HEK293 (cell line): ENCODE measurements at regions not wholly inside any gene's neighbourhood (a gene's known extent, or its start where the extent isn't known, plus 50 kb on each side); places are given as distances from the start of the nearest gene placed in this dataset.

Experiments used
- CTCF ChIA-PET: fragments of 350-600 bp; formaldehyde crosslinking; extraction: SDS; loops from one replicate; lab custom pipeline; 2021; ENCODE audit warnings: antibody characterized with exemption; lab: Yijun Ruan, JAX
- POLR2A ChIA-PET: fragments of 300-600 bp; formaldehyde crosslinking; extraction: SDS; loops from one replicate; lab custom pipeline; 2020; ENCODE audit warnings: antibody characterized with exemption, inconsistent platforms; lab: Yijun Ruan, JAX
- H3K27ac ChIP-seq: fragments of 200-500 bp; sonication (Bioruptor generic); 2 replicates; pipeline ENCODE4 v1.5.1; 2014; ENCODE audit warnings: low read depth, low read length, control low read depth, inconsistent platforms; ENCODE audit errors: extremely low read depth
- H3K36me3 ChIP-seq, 2 experiments: fragments of 200-500 bp in 1 of 2; sonication (Bioruptor generic) in 1 of 2; 1 replicate in 1 of 2; 2 replicates in 1 of 2; pipeline ENCODE4 v1.5.1; 2014 to 2017; ENCODE audit warnings: inconsistent platforms in 2 of 2, low read length in 2 of 2; ENCODE audit not compliant: control insufficient read depth in 2 of 2, insufficient read depth in 1 of 2
- H3K4me1 ChIP-seq: fragments of 200-500 bp; sonication (Bioruptor generic); 2 replicates; pipeline ENCODE4 v1.5.1; 2014; ENCODE audit warnings: mild to moderate bottlenecking, low read length, inconsistent platforms; ENCODE audit not compliant: control insufficient read depth, insufficient read depth
- H3K4me3 ChIP-seq: 2 replicates; pipeline ENCODE4 v1.5.1; 2011; ENCODE audit warnings: low read depth, mild to moderate bottlenecking, control low read depth, low read length, moderate library complexity
- H3K9me3 ChIP-seq: fragments of 200-500 bp; sonication (Bioruptor generic); 2 replicates; pipeline ENCODE4 v1.5.1; 2014; ENCODE audit warnings: low read depth, low read length, inconsistent platforms; ENCODE audit not compliant: control insufficient read depth, insufficient read depth
- AEBP2 ChIP-seq: fragments of 450-650 bp; formaldehyde crosslinking; IDR thresholded peaks from 2 replicates; pipeline ENCODE4 v1.5.1; 2016; ENCODE audit warnings: missing biosample characterization, missing genetic modification characterization, borderline replicate concordance
- BCL11B ChIP-seq: fragments of 450-650 bp; formaldehyde crosslinking; IDR thresholded peaks from 2 replicates; pipeline ENCODE4 v1.5.1; 2016; ENCODE audit warnings: low read depth, missing biosample characterization, missing genetic modification characterization
- ELK4 ChIP-seq: IDR thresholded peaks from 2 replicates; pipeline ENCODE4 v1.6.1; 2011; ENCODE audit warnings: mild to moderate bottlenecking, low read depth, low read length, borderline replicate concordance
- GFI1B ChIP-seq: fragments of 450-650 bp; formaldehyde crosslinking; IDR thresholded peaks from 2 replicates; pipeline ENCODE4 v1.5.1; 2016; ENCODE audit warnings: missing biosample characterization, missing genetic modification characterization
- GLIS2 ChIP-seq: fragments of 450-650 bp; formaldehyde crosslinking; IDR thresholded peaks from 2 replicates; pipeline ENCODE4 v1.5.1; 2016; ENCODE audit warnings: missing biosample characterization, missing genetic modification characterization
- HOXC10 ChIP-seq: sonication (generic); formaldehyde crosslinking; IDR thresholded peaks from 2 replicates; pipeline ENCODE4 v1.8.1; 2023; ENCODE audit warnings: mild to moderate bottlenecking, missing genetic modification reagents
- PBX3 ChIP-seq: sonication (generic); formaldehyde crosslinking; IDR thresholded peaks from 2 replicates; pipeline ENCODE4 v1.8.1; 2022; ENCODE audit warnings: mild to moderate bottlenecking, moderate library complexity, missing genetic modification reagents
- PRDM1 ChIP-seq: fragments of 450-650 bp; formaldehyde crosslinking; IDR thresholded peaks from 2 replicates; pipeline ENCODE4; 2016; ENCODE audit warnings: missing biosample characterization, missing genetic modification characterization
- SCRT2 ChIP-seq: fragments of 450-650 bp; formaldehyde crosslinking; IDR thresholded peaks from 2 replicates; pipeline ENCODE4 v1.5.1; 2016; ENCODE audit warnings: missing biosample characterization, missing genetic modification characterization
- YY2 ChIP-seq: fragments of 450-650 bp; formaldehyde crosslinking; IDR thresholded peaks from 2 replicates; pipeline ENCODE4 v1.5.1; 2016; ENCODE audit warnings: missing biosample characterization, missing genetic modification characterization
- ZBTB6 ChIP-seq: fragments of 450-650 bp; formaldehyde crosslinking; IDR thresholded peaks from 2 replicates; pipeline ENCODE4 v1.5.1; 2017; ENCODE audit warnings: missing biosample characterization, missing genetic modification characterization
- ZIC2 ChIP-seq: fragments of 450-650 bp; formaldehyde crosslinking; IDR thresholded peaks from 2 replicates; pipeline ENCODE4 v1.5.1; 2016; ENCODE audit warnings: missing biosample characterization, missing genetic modification characterization
- ZNF112 ChIP-seq: fragments of 450-650 bp; formaldehyde crosslinking; IDR thresholded peaks from 2 replicates; pipeline ENCODE4 v1.5.0; 2017; ENCODE audit warnings: missing biosample characterization, missing genetic modification characterization
- ZNF138 ChIP-seq: fragments of 450-650 bp; formaldehyde crosslinking; IDR thresholded peaks from 2 replicates; pipeline ENCODE4 v1.5.1; 2016; ENCODE audit warnings: missing biosample characterization, missing genetic modification characterization, borderline replicate concordance
- ZNF16 ChIP-seq: fragments of 450-650 bp; formaldehyde crosslinking; IDR thresholded peaks from 2 replicates; pipeline ENCODE4 v1.5.1; 2016; ENCODE audit warnings: low read depth, missing biosample characterization, missing genetic modification characterization
- ZNF221 ChIP-seq: fragments of 450-650 bp; formaldehyde crosslinking; IDR thresholded peaks from 2 replicates; pipeline ENCODE4 v1.5.1; 2017; ENCODE audit warnings: missing biosample characterization, missing genetic modification characterization, borderline replicate concordance
- ZNF23 ChIP-seq: fragments of 450-650 bp; formaldehyde crosslinking; IDR thresholded peaks from 2 replicates; pipeline ENCODE4 v1.5.1; 2016; ENCODE audit warnings: missing biosample characterization, missing genetic modification characterization, borderline replicate concordance
- ZNF266 ChIP-seq: fragments of 450-650 bp; formaldehyde crosslinking; IDR thresholded peaks from 2 replicates; pipeline ENCODE4 v1.5.1; 2016; ENCODE audit warnings: missing biosample characterization, missing genetic modification characterization, low read depth
- ZNF302 ChIP-seq: fragments of 450-650 bp; formaldehyde crosslinking; IDR thresholded peaks from 2 replicates; pipeline ENCODE4 v1.5.1; 2016; ENCODE audit warnings: missing biosample characterization, missing genetic modification characterization, low read depth
- ZNF324 ChIP-seq: fragments of 450-650 bp; formaldehyde crosslinking; IDR thresholded peaks from 2 replicates; pipeline ENCODE4 v1.5.1; 2016; ENCODE audit warnings: missing biosample characterization, missing genetic modification characterization
- ZNF394 ChIP-seq: fragments of 450-650 bp; formaldehyde crosslinking; IDR thresholded peaks from 2 replicates; pipeline ENCODE4 v1.5.1; 2016; ENCODE audit warnings: missing biosample characterization, missing genetic modification characterization, mild to moderate bottlenecking, moderate library complexity, borderline replicate concordance
- ZNF423 ChIP-seq: fragments of 450-650 bp; formaldehyde crosslinking; IDR thresholded peaks from 2 replicates; pipeline ENCODE4 v1.5.1; 2016; ENCODE audit warnings: missing biosample characterization, missing genetic modification characterization
- ZNF426 ChIP-seq: fragments of 450-650 bp; formaldehyde crosslinking; IDR thresholded peaks from 2 replicates; pipeline ENCODE4 v1.5.1; 2017; ENCODE audit warnings: missing biosample characterization, missing genetic modification characterization, mild to moderate bottlenecking, inconsistent platforms, moderate library complexity
- ZNF488 ChIP-seq: fragments of 450-650 bp; formaldehyde crosslinking; IDR thresholded peaks from 2 replicates; pipeline ENCODE4 v1.5.1; 2016; ENCODE audit warnings: missing biosample characterization, missing genetic modification characterization
- ZNF548 ChIP-seq: fragments of 450-650 bp; formaldehyde crosslinking; IDR thresholded peaks from 2 replicates; pipeline ENCODE4 v1.5.1; 2016; ENCODE audit warnings: missing biosample characterization, missing genetic modification characterization
- ZNF558 ChIP-seq: fragments of 450-650 bp; formaldehyde crosslinking; IDR thresholded peaks from 2 replicates; pipeline ENCODE4 v1.5.1; 2016; ENCODE audit warnings: missing biosample characterization, missing genetic modification characterization
- ZNF571 ChIP-seq: fragments of 450-650 bp; formaldehyde crosslinking; IDR thresholded peaks from 2 replicates; pipeline ENCODE4 v1.5.0; 2017; ENCODE audit warnings: missing biosample characterization, missing genetic modification characterization
- ZNF645 ChIP-seq: fragments of 450-650 bp; formaldehyde crosslinking; IDR thresholded peaks from 2 replicates; pipeline ENCODE4; 2016; ENCODE audit warnings: missing biosample characterization, missing genetic modification characterization
- ZNF654 ChIP-seq: fragments of 450-650 bp; formaldehyde crosslinking; IDR thresholded peaks from 2 replicates; pipeline ENCODE4 v1.5.1; 2016; ENCODE audit warnings: low read depth, missing biosample characterization, missing genetic modification characterization
- ZNF747 ChIP-seq: fragments of 450-650 bp; formaldehyde crosslinking; IDR thresholded peaks from 2 replicates; pipeline ENCODE4 v1.5.1; 2016; ENCODE audit warnings: missing biosample characterization, missing genetic modification characterization
- ZNF792 ChIP-seq: fragments of 450-650 bp; formaldehyde crosslinking; IDR thresholded peaks from 2 replicates; pipeline ENCODE4 v1.5.1; 2016; ENCODE audit warnings: missing biosample characterization, missing genetic modification characterization
- ZSCAN16 ChIP-seq: fragments of 450-650 bp; formaldehyde crosslinking; IDR thresholded peaks from 2 replicates; pipeline ENCODE4 v1.5.1; 2016; ENCODE audit warnings: missing biosample characterization, missing genetic modification characterization

- Histone ChIP-seq H3K36me3 (no peaks in the 10 kb centered on the region), H3K4me3 (no peak overlapping the region), H3K9me3 (no peaks in the 10 kb centered on the region), H3K27ac (no peak overlapping the region), H3K4me1 (no peaks in the 10 kb centered on the region)
- ChIA-PET POLR2A (no interaction called here), CTCF (interaction anchor here (0.6 kb wide), 1 partner anchor 577 kb away, joined by 3 read pairs; no protein-coding TSS in a partner anchor)
- TF ChIP-seq ZNF324 (tag by site-specific recombination): no peak
- no peak for TF ChIP-seq ZNF302 (tag by site-specific recombination)
- TF ChIP-seq ZSCAN16: no peak
- TF ChIP-seq HOXC10 (CRISPR knock-in tag): no peak
- no peak for TF ChIP-seq ZBTB6 (tag by site-specific recombination)
- TF ChIP-seq ZIC2 (tag by site-specific recombination): no peak
- no peak for TF ChIP-seq ZNF112 (tag by site-specific recombination)
- no peak for TF ChIP-seq PBX3
- no peak for TF ChIP-seq ELK4
- no peak for TF ChIP-seq ZNF645 (tag by site-specific recombination)
- TF ChIP-seq BCL11B (tag by site-specific recombination): no peak
- TF ChIP-seq ZNF558 (tag by site-specific recombination): no peak
- TF ChIP-seq ZNF548: no peak
- no peak for TF ChIP-seq SCRT2 (tag by site-specific recombination)
- no peak for TF ChIP-seq PRDM1 (tag by site-specific recombination)
- TF ChIP-seq YY2 (tag by site-specific recombination): no peak
- TF ChIP-seq ZNF394 (tag by site-specific recombination): no peak
- no peak for TF ChIP-seq ZNF792 (tag by site-specific recombination)
- TF ChIP-seq ZNF16 (tag by site-specific recombination): no peak
Observed at GRCh38 chr17:14594690-14595089, 293.8 kb downstream of the HS3ST3B1 start.

- Histone ChIP-seq H3K27ac (no peak overlapping the region), H3K4me1 (no peaks in the 10 kb centered on the region), H3K4me3 (no peak overlapping the region), H3K9me3 (no peaks in the 10 kb centered on the region), H3K36me3 (no peaks in the 10 kb centered on the region)
- ChIA-PET POLR2A (no interaction called here), CTCF (no interaction called here)
- TF ChIP-seq ZNF138 (tag by site-specific recombination) (no peak), GLIS2 (tag by site-specific recombination) (no peak), SCRT2 (tag by site-specific recombination) (no peak), ZNF221 (no peak), ZNF654 (tag by site-specific recombination) (no peak), AEBP2 (tag by site-specific recombination) (no peak), ZNF266 (tag by site-specific recombination) (no peak), ZNF423 (tag by site-specific recombination) (no peak), ZNF747 (tag by site-specific recombination) (no peak), YY2 (tag by site-specific recombination) (no peak), GFI1B (tag by site-specific recombination) (no peak), ZNF571 (no peak), ZNF426 (tag by site-specific recombination) (no peak), ZNF23 (tag by site-specific recombination) (no peak), ZNF488 (no peak)
Observed at GRCh38 chr17:14593956-14594355, 293.1 kb downstream of the HS3ST3B1 start.
